ENCODE measurements at regions not wholly inside any gene's neighbourhood (a gene's known extent, or its start where the extent isn't known, plus 50 kb on each side); places are given as distances from the start of the nearest gene placed in this dataset.
"Not testable (repeated sequence)": the region's sequence is repeated elsewhere in the genome, so short reads cannot be mapped to it uniquely, and the experiment has no call there.

- no peaks in the 10 kb centered on the region for H3K4me1 ChIP-seq (ENCODE audit: control insufficient read depth, insufficient read depth, low read length)
- no peaks in the 10 kb centered on the region for H3K36me3 ChIP-seq (ENCODE audit: control insufficient read depth, insufficient read depth, low read length)
- no peak overlapping the region for H3K9ac ChIP-seq (ENCODE audit: low read length)
- H3K27ac ChIP-seq (ENCODE audit: low read depth, low read length), result no peak overlapping the region
- H3K27me3 ChIP-seq (ENCODE audit: control insufficient read depth, insufficient read depth, low read length), result no peaks in the 10 kb centered on the region
- H3K4me3 ChIP-seq (ENCODE audit: low read length), result no peak overlapping the region
These were observed 126.0 kb upstream of the GBE1 start for GRCh38 chr3:81887448-81887847.

- Histone ChIP-seq H3K27me3 (ENCODE audit: control insufficient read depth, insufficient read depth, low read length) (no peaks in the 10 kb centered on the region), H3K9ac (ENCODE audit: low read length) (no peak overlapping the region), H3K36me3 (ENCODE audit: control insufficient read depth, insufficient read depth, low read length) (no peaks in the 10 kb centered on the region), H3K27ac (ENCODE audit: low read depth, low read length) (no peak overlapping the region), H3K4me1 (ENCODE audit: control insufficient read depth, insufficient read depth, low read length) (no peaks in the 10 kb centered on the region), H3K4me3 (ENCODE audit: low read length) (no peak overlapping the region)
These were observed 124.6 kb upstream of the GBE1 start for GRCh38 chr3:81886081-81886480.

GRCh38 chr3:81884791-81885190, 123.3 kb upstream of the GBE1 start:
- Histone ChIP-seq H3K4me1 (ENCODE audit: control insufficient read depth, insufficient read depth, low read length) (no peaks in the 10 kb centered on the region), H3K27ac (ENCODE audit: low read depth, low read length) (no peak overlapping the region), H3K4me3 (ENCODE audit: low read length) (no peak overlapping the region), H3K9ac (ENCODE audit: low read length) (no peak overlapping the region), H3K36me3 (ENCODE audit: control insufficient read depth, insufficient read depth, low read length) (no peaks in the 10 kb centered on the region), H3K27me3 (ENCODE audit: control insufficient read depth, insufficient read depth, low read length) (no peaks in the 10 kb centered on the region)

- Histone ChIP-seq H3K36me3 (ENCODE audit: control insufficient read depth, insufficient read depth, low read length) (no peaks in the 10 kb centered on the region), H3K27ac (ENCODE audit: low read depth, low read length) (no peak overlapping the region), H3K4me1 (ENCODE audit: control insufficient read depth, insufficient read depth, low read length) (no peaks in the 10 kb centered on the region), H3K9ac (ENCODE audit: low read length) (no peak overlapping the region), H3K27me3 (ENCODE audit: control insufficient read depth, insufficient read depth, low read length) (no peaks in the 10 kb centered on the region), H3K4me3 (ENCODE audit: low read length) (no peak overlapping the region)
These were observed 115.4 kb upstream of the GBE1 start for GRCh38 chr3:81876826-81877225.

GRCh38 chr3:81874738-81875137, 113.3 kb upstream of the GBE1 start:
- Histone ChIP-seq H3K4me3 (ENCODE audit: low read length) (no peak overlapping the region), H3K36me3 (ENCODE audit: control insufficient read depth, insufficient read depth, low read length) (no peaks in the 10 kb centered on the region), H3K27ac (ENCODE audit: low read depth, low read length) (no peak overlapping the region), H3K9ac (ENCODE audit: low read length) (no peak overlapping the region), H3K27me3 (ENCODE audit: control insufficient read depth, insufficient read depth, low read length) (no peaks in the 10 kb centered on the region), H3K4me1 (ENCODE audit: control insufficient read depth, insufficient read depth, low read length) (no peaks in the 10 kb centered on the region)

GRCh38 chr3:81872566-81872965, 111.1 kb upstream of the GBE1 start:
- no peak overlapping the region for H3K27ac ChIP-seq (ENCODE audit: low read depth, low read length)
- H3K4me3 ChIP-seq (ENCODE audit: low read length), result no peak overlapping the region
- H3K27me3 ChIP-seq (ENCODE audit: control insufficient read depth, insufficient read depth, low read length), result no peaks in the 10 kb centered on the region
- H3K4me1 ChIP-seq (ENCODE audit: control insufficient read depth, insufficient read depth, low read length), result no peaks in the 10 kb centered on the region
- H3K9ac ChIP-seq (ENCODE audit: low read length), result no peak overlapping the region
- H3K36me3 ChIP-seq (ENCODE audit: control insufficient read depth, insufficient read depth, low read length), result no peaks in the 10 kb centered on the region

GRCh38 chr3:81871358-81872155, 110.1 kb upstream of the GBE1 start:
- Histone ChIP-seq H3K27ac (ENCODE audit: low read depth, low read length) (no peak overlapping the region), H3K9ac (ENCODE audit: low read length) (no peak overlapping the region), H3K27me3 (ENCODE audit: control insufficient read depth, insufficient read depth, low read length) (no peaks in the 10 kb centered on the region)

GRCh38 chr3:81869382-81869781, 107.9 kb upstream of the GBE1 start:
- no peaks in the 10 kb centered on the region for H3K4me1 ChIP-seq (ENCODE audit: control insufficient read depth, insufficient read depth, low read length)
- H3K27ac ChIP-seq (ENCODE audit: low read depth, low read length), result no peak overlapping the region
- no peaks in the 10 kb centered on the region for H3K36me3 ChIP-seq (ENCODE audit: control insufficient read depth, insufficient read depth, low read length)
- no peak overlapping the region for H3K9ac ChIP-seq (ENCODE audit: low read length)
- no peaks in the 10 kb centered on the region for H3K27me3 ChIP-seq (ENCODE audit: control insufficient read depth, insufficient read depth, low read length)
- H3K4me3 ChIP-seq (ENCODE audit: low read length), result no peak overlapping the region

More at GRCh38 chr3:81871358-81872155, 110.1 kb upstream of the GBE1 start:
- H3K36me3 ChIP-seq (ENCODE audit: control insufficient read depth, insufficient read depth, low read length), result no peaks in the 10 kb centered on the region
- no peak overlapping the region for H3K4me3 ChIP-seq (ENCODE audit: low read length)
- no peaks in the 10 kb centered on the region for H3K4me1 ChIP-seq (ENCODE audit: control insufficient read depth, insufficient read depth, low read length)

GRCh38 chr3:81868597-81868996, 107.2 kb upstream of the GBE1 start:
- Histone ChIP-seq H3K27me3 (ENCODE audit: control insufficient read depth, insufficient read depth, low read length) (no peaks in the 10 kb centered on the region), H3K9ac (ENCODE audit: low read length) (no peak overlapping the region), H3K4me3 (ENCODE audit: low read length) (no peak overlapping the region), H3K4me1 (ENCODE audit: control insufficient read depth, insufficient read depth, low read length) (no peaks in the 10 kb centered on the region), H3K27ac (ENCODE audit: low read depth, low read length) (no peak overlapping the region), H3K36me3 (ENCODE audit: control insufficient read depth, insufficient read depth, low read length) (no peaks in the 10 kb centered on the region)

GRCh38 chr3:81867875-81868274, 106.4 kb upstream of the GBE1 start:
- Histone ChIP-seq H3K27me3 (ENCODE audit: control insufficient read depth, insufficient read depth, low read length) (no peaks in the 10 kb centered on the region), H3K4me1 (ENCODE audit: control insufficient read depth, insufficient read depth, low read length) (no peaks in the 10 kb centered on the region), H3K9ac (ENCODE audit: low read length) (no peak overlapping the region), H3K4me3 (ENCODE audit: low read length) (no peak overlapping the region), H3K36me3 (ENCODE audit: control insufficient read depth, insufficient read depth, low read length) (no peaks in the 10 kb centered on the region), H3K27ac (ENCODE audit: low read depth, low read length) (no peak overlapping the region)

GRCh38 chr3:81865164-81865563, 103.7 kb upstream of the GBE1 start:
- H3K4me3 ChIP-seq (ENCODE audit: low read length); H3K4me1 ChIP-seq (ENCODE audit: control insufficient read depth, insufficient read depth, low read length); H3K27ac ChIP-seq (ENCODE audit: low read depth, low read length); H3K27me3 ChIP-seq (ENCODE audit: control insufficient read depth, insufficient read depth, low read length); H3K36me3 ChIP-seq (ENCODE audit: control insufficient read depth, insufficient read depth, low read length); H3K9ac ChIP-seq (ENCODE audit: low read length): not testable (repeated sequence)

- Histone ChIP-seq H3K36me3 (ENCODE audit: control insufficient read depth, insufficient read depth, low read length) (no peaks in the 10 kb centered on the region), H3K4me3 (ENCODE audit: low read length) (no peak overlapping the region), H3K4me1 (ENCODE audit: control insufficient read depth, insufficient read depth, low read length) (no peaks in the 10 kb centered on the region)
These were observed 102.8 kb upstream of the GBE1 start for GRCh38 chr3:81864272-81864671.

GRCh38 chr3:81863756-81864155, 102.3 kb upstream of the GBE1 start:
- H3K27ac ChIP-seq (ENCODE audit: low read depth, low read length), result no peak overlapping the region
- no peak overlapping the region for H3K4me3 ChIP-seq (ENCODE audit: low read length)
- no peak overlapping the region for H3K9ac ChIP-seq (ENCODE audit: low read length)

More at GRCh38 chr3:81864272-81864671, 102.8 kb upstream of the GBE1 start:
- no peak overlapping the region for H3K9ac ChIP-seq (ENCODE audit: low read length)
- H3K27ac ChIP-seq (ENCODE audit: low read depth, low read length), result no peak overlapping the region
- no peaks in the 10 kb centered on the region for H3K27me3 ChIP-seq (ENCODE audit: control insufficient read depth, insufficient read depth, low read length)

More at GRCh38 chr3:81863756-81864155, 102.3 kb upstream of the GBE1 start:
- Histone ChIP-seq H3K4me1 (ENCODE audit: control insufficient read depth, insufficient read depth, low read length) (no peaks in the 10 kb centered on the region), H3K27me3 (ENCODE audit: control insufficient read depth, insufficient read depth, low read length) (no peaks in the 10 kb centered on the region), H3K36me3 (ENCODE audit: control insufficient read depth, insufficient read depth, low read length) (no peaks in the 10 kb centered on the region)
